ENCODE measurements at regions not wholly inside any gene's neighbourhood (a gene's known extent, or its start where the extent isn't known, plus 50 kb on each side); places are given as distances from the start of the nearest gene placed in this dataset.

DNA sequence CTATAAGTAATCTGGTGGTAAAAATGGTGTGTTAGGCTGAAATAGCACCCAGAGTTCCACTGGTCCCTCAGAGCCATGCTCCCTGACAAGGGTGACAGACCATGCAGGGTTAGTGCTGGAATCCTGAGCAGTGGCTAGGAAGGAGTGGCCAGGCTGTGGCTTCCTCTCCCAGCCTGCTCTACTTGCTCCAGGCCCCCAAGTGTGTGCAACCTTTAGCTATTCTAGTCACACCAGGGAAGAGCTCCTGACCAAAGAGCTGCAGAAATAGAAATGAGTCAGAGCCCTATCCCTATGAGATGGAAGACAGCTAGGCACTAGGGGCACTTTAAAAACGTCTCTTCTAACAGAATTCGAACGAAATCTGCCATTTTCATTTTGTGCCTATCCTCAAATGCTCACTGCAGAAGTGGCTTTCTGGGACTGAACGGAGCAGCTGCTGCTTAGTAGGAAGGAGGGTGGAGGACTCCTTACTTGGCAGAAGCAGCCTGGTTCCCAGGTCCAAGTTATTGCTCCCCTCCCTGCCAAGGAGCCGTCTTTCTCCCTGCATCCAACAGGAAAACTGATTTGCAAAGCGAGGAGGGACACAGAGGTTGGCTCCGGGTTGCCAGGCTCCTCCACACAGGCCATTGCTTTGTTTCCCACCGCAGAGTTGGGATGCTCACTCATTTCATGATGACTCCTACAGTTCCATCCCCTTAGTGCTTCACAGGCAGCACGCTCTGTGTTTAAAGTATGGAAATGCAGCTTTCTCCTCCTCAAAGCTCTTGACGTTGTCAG, 754.5 kb downstream of the C6orf118 start:
- no peak for TF ChIP-seq CTCF (IDR thresholded peaks at IDR 0.05)
- no peak for TF ChIP-seq EP300 (IDR thresholded peaks at IDR 0.05)

Measured in tibial nerve (tissue), 4 donors.